Ishikawa (cell line): ENCODE measurements at regions not wholly inside any gene's neighbourhood (a gene's known extent, or its start where the extent isn't known, plus 50 kb on each side); places are given as distances from the start of the nearest gene placed in this dataset.

Source experiments
- CEBPB ChIP-seq: IDR thresholded peaks from 2 replicates; pipeline ENCODE4 v1.6.1; 2012
- CREB1 ChIP-seq: IDR thresholded peaks from 2 replicates; pipeline ENCODE4 v1.6.1; 2012; ENCODE audit warnings: low read depth
- EGR1 ChIP-seq: IDR thresholded peaks from 2 replicates; pipeline ENCODE4 v1.6.1; 2012
- EP300 ChIP-seq: IDR thresholded peaks from 2 replicates; pipeline ENCODE4 v1.6.1; 2012; ENCODE audit warnings: borderline replicate concordance
- FOXM1 ChIP-seq: IDR thresholded peaks from 2 replicates; pipeline ENCODE4 v1.6.1; 2012; ENCODE audit warnings: low read depth, borderline replicate concordance
- TAF1 ChIP-seq: IDR thresholded peaks from 2 replicates; pipeline ENCODE4 v1.6.1; 2012; ENCODE audit warnings: low read depth, mild to moderate bottlenecking
- TEAD4 ChIP-seq: IDR thresholded peaks from 2 replicates; pipeline ENCODE4 v1.6.1; 2012
- USF1 ChIP-seq: IDR thresholded peaks from 2 replicates; pipeline ENCODE4 v1.6.1; 2012
- YY1 ChIP-seq: IDR thresholded peaks from 2 replicates; pipeline ENCODE4 v1.6.1; 2012; ENCODE audit warnings: low read depth
- ZBTB7A ChIP-seq: IDR thresholded peaks from 2 replicates; pipeline ENCODE4 v1.6.1; 2012; ENCODE audit warnings: low read depth

- TF ChIP-seq CREB1 = no peak
- no peak for TF ChIP-seq YY1
- no peak for TF ChIP-seq ZBTB7A
- no peak for TF ChIP-seq CEBPB
Measured at GRCh38 chr14:95765051-95765450, 51.1 kb upstream of the TCL1A start.

GRCh38 chr14:95763875-95764274, 50.0 kb upstream of the TCL1A start:
- no peak for TF ChIP-seq YY1
- no peak for TF ChIP-seq EP300
- no peak for TF ChIP-seq USF1
- TF ChIP-seq ZBTB7A = no peak
- no peak for TF ChIP-seq FOXM1
- TF ChIP-seq EGR1 = no peak
- TF ChIP-seq CEBPB = no peak
- no peak for TF ChIP-seq TEAD4
- no peak for TF ChIP-seq TAF1
